Activated CD4-positive, alpha-beta memory T cell treated with anti-CD3 and anti-CD28 coated beads for 36 hours (primary cell): ENCODE measurements at regions not wholly inside any gene's neighbourhood (a gene's known extent, or its start where the extent isn't known, plus 50 kb on each side); places are given as distances from the start of the nearest gene placed in this dataset.

Source experiments
- CTCF ChIA-PET: fragments of 350-600 bp; sonication (Branson Sonifier 250); formaldehyde crosslinking; loops from one replicate; lab custom pipeline; 2021; ENCODE audit warnings: antibody characterized with exemption, inconsistent platforms; lab: Charles Lee
- POLR2A ChIA-PET: fragments of 350-600 bp; sonication (Branson Sonifier 250); formaldehyde crosslinking; loops from one replicate; lab custom pipeline; 2021; ENCODE audit warnings: antibody characterized with exemption; lab: Charles Lee
- DNase-seq: peaks from one replicate; pipeline ENCODE4 v3.0.0-alpha.2; 2020
- H3K27ac Mint-ChIP-seq: one replicate; pipeline ENCODE4 v1.8.0; 2021; ENCODE audit warnings: mixed read lengths
- H3K27me3 Mint-ChIP-seq: one replicate; pipeline ENCODE4 v1.8.0; 2021; ENCODE audit warnings: mixed read lengths
- H3K36me3 Mint-ChIP-seq: one replicate; pipeline ENCODE4 v1.8.0; 2021; ENCODE audit warnings: mixed read lengths
- H3K4me1 Mint-ChIP-seq: one replicate; pipeline ENCODE4 v1.8.0; 2021; ENCODE audit warnings: low read depth, mixed read lengths
- H3K4me3 Mint-ChIP-seq: one replicate; pipeline ENCODE4 v1.8.0; 2021; ENCODE audit warnings: mild to moderate bottlenecking, mixed read lengths
- H3K9me3 Mint-ChIP-seq: one replicate; pipeline ENCODE4 v1.8.0; 2021; ENCODE audit warnings: mixed read lengths
- intact Hi-C: fragments of 100-400 bp; cut with micrococcal nuclease; formaldehyde crosslinking; loops from one replicate; pipeline ENCODE4 v1.15.1; 2023

GRCh38 chr2:16861530-16861929 lies 195.9 kb upstream of the CYRIA start:
- Mint-ChIP-seq H3K36me3 (no peaks in the 10 kb centered on the region), H3K27me3 (no peaks in the 10 kb centered on the region), H3K27ac (no peak overlapping the region), H3K4me3 (no peak overlapping the region), H3K4me1 (no peaks in the 10 kb centered on the region), H3K9me3 (peaks cover 6% of the 10 kb centered on the region)
- ChIA-PET CTCF (no interaction called here), POLR2A (no interaction called here)
- intact Hi-C loops = no loop called here
- DNase-seq = no peak

- no peak overlapping the region for H3K4me3 Mint-ChIP-seq
- ChIA-PET CTCF (no interaction called here), POLR2A (no interaction called here)
- no peaks in the 10 kb centered on the region for H3K27me3 Mint-ChIP-seq
- H3K9me3 Mint-ChIP-seq = peaks cover 6% of the 10 kb centered on the region
- no peaks in the 10 kb centered on the region for H3K4me1 Mint-ChIP-seq
- H3K36me3 Mint-ChIP-seq = no peaks in the 10 kb centered on the region
- no peak overlapping the region for H3K27ac Mint-ChIP-seq
- DNase-seq = no peak
- intact Hi-C loops = no loop called here
Observed at GRCh38 chr2:16861111-16861510, 195.5 kb upstream of the CYRIA start.

DNA sequence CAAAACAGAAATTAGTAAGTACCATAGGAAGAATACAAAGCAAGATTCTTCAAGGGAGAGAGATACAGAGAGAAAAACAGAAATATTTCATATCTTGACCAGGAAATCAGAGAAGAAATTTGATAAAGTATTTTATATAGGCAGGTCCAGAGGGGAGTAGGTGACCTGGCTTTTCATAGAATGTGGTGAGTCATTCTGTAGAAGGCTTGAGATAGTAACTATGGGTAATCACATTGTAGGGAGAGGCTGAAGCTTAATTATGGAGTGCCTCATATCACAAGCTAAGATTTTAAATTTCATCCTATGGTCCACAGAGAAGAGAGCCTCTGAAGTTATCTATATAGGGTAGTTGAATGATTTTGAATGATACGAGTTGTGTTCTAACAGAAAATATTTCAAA lies 195.0 kb upstream of the CYRIA start:
- intact Hi-C loops = no loop called here
- ChIA-PET POLR2A (no interaction called here), CTCF (no interaction called here)
- Mint-ChIP-seq H3K36me3 (no peaks in the 10 kb centered on the region), H3K4me3 (no peak overlapping the region), H3K27me3 (no peaks in the 10 kb centered on the region), H3K9me3 (peaks cover 6% of the 10 kb centered on the region), H3K4me1 (no peaks in the 10 kb centered on the region), H3K27ac (no peak overlapping the region)
- no peak for DNase-seq

- intact Hi-C loops = no loop called here
- Mint-ChIP-seq H3K27ac (no peak overlapping the region), H3K4me3 (no peak overlapping the region), H3K9me3 (peaks cover 6% of the 10 kb centered on the region), H3K4me1 (no peaks in the 10 kb centered on the region), H3K27me3 (no peaks in the 10 kb centered on the region), H3K36me3 (no peaks in the 10 kb centered on the region)
- ChIA-PET CTCF (no interaction called here), POLR2A (no interaction called here)
- DNase-seq = no peak
Observed at GRCh38 chr2:16855183-16855582, 189.5 kb upstream of the CYRIA start.

DNA sequence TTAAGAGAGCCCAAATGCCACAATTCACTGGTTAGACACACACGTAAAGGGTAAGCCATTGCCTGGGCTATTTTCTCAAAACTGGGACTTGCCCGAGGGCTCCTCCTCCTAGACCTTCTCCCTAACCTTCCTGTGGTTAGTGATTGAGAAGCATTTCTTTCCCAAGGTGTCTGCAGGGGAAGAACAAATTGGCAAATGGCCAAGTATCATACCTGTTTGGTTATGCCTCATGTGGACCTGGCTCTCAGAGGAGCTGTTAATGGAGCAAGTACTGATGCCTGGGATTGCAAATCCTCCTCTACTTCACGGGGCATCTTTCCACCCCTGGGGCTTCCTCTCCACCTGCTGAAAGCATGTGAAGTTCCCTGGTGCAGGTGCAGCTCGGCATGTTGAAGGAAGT lies 187.5 kb upstream of the CYRIA start:
- no peak for DNase-seq
- no peaks in the 10 kb centered on the region for H3K36me3 Mint-ChIP-seq
- no peak overlapping the region for H3K27ac Mint-ChIP-seq
- H3K9me3 Mint-ChIP-seq = no peaks in the 10 kb centered on the region
- POLR2A ChIA-PET = no interaction called here
- no peaks in the 10 kb centered on the region for H3K27me3 Mint-ChIP-seq
- CTCF ChIA-PET = no interaction called here
- H3K4me3 Mint-ChIP-seq = no peak overlapping the region
- intact Hi-C loops = no loop called here
- no peaks in the 10 kb centered on the region for H3K4me1 Mint-ChIP-seq

- no peaks in the 10 kb centered on the region for H3K27me3 Mint-ChIP-seq
- H3K4me3 Mint-ChIP-seq = no peak overlapping the region
- CTCF ChIA-PET = no interaction called here
- no peaks in the 10 kb centered on the region for H3K36me3 Mint-ChIP-seq
- no peaks in the 10 kb centered on the region for H3K9me3 Mint-ChIP-seq
- H3K4me1 Mint-ChIP-seq = no peaks in the 10 kb centered on the region
- H3K27ac Mint-ChIP-seq = no peak overlapping the region
- POLR2A ChIA-PET = no interaction called here
- intact Hi-C loops = no loop called here
- no peak for DNase-seq
Observed at GRCh38 chr2:16852651-16853050, 187.0 kb upstream of the CYRIA start.

- CTCF ChIA-PET = no interaction called here
- Mint-ChIP-seq H3K4me3 (no peak overlapping the region), H3K27me3 (no peaks in the 10 kb centered on the region), H3K9me3 (no peaks in the 10 kb centered on the region), H3K27ac (no peak overlapping the region), H3K4me1 (no peaks in the 10 kb centered on the region), H3K36me3 (no peaks in the 10 kb centered on the region)
- POLR2A ChIA-PET = no interaction called here
- DNase-seq = no peak
- intact Hi-C loops = no loop called here
Observed at GRCh38 chr2:16851126-16851525, 185.5 kb upstream of the CYRIA start.

DNA sequence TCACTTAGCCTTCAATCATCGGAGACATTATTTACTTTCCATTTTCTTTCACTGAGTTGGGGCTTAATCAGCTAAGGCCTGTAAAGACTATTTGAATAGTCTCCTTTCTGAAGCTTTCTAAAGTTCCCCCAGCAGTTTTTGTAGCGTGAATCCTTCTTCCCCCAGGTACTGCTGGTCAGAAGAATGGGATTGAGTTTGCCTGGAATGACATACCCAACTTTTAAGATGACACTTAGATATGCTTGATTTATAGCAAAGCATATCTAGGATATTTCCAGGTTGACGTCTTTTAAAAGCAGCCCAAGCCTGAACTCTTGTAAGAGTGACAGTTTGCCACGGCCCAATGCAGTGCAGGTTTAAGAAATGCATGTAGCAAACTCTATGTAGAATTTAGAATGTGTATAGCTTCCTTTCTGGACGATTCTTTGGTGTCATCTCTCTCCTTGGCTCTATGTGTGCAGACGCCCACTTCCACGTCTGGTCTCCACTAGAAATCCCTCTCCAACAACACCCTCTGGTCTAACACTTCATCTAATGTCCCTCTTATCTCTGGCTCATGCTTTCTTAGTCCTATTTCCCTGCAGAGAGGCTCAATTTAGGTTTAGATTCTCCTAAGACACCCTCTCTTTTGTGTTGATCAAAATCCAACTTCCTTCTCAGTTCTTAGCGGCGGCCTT lies 175.0 kb upstream of the CYRIA start:
- POLR2A ChIA-PET = no interaction called here
- CTCF ChIA-PET = no interaction called here
- Mint-ChIP-seq H3K4me3 (no peak overlapping the region), H3K4me1 (no peaks in the 10 kb centered on the region), H3K36me3 (no peaks in the 10 kb centered on the region), H3K9me3 (no peaks in the 10 kb centered on the region), H3K27me3 (no peaks in the 10 kb centered on the region), H3K27ac (no peak overlapping the region)
- intact Hi-C loops = no loop called here
- DNase-seq = no peak

DNA sequence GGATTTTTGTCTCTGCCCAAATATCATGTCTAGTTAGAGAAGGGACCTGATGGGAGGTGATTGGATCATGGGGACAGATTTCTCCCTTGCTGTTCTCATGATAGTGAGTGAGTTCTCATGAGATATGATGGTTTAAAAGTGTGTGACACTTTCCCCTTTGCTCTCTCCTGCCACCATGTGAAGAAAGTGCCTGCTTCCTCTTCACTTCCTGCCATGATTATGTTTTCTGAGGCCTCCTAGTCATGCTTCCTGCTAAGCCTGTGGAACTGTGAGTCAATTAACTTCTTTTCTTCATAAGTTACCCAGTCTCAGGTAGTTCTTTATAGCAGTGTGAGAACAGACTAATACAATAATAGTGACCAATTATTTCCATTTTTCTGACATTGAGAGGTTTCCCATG lies 167.3 kb upstream of the CYRIA start:
- no peak overlapping the region for H3K27ac Mint-ChIP-seq
- no peaks in the 10 kb centered on the region for H3K9me3 Mint-ChIP-seq
- intact Hi-C loops = no loop called here
- no peaks in the 10 kb centered on the region for H3K4me1 Mint-ChIP-seq
- no peak overlapping the region for H3K4me3 Mint-ChIP-seq
- H3K27me3 Mint-ChIP-seq = no peaks in the 10 kb centered on the region
- CTCF ChIA-PET = no interaction called here
- no peaks in the 10 kb centered on the region for H3K36me3 Mint-ChIP-seq
- POLR2A ChIA-PET = no interaction called here
- no peak for DNase-seq

DNA sequence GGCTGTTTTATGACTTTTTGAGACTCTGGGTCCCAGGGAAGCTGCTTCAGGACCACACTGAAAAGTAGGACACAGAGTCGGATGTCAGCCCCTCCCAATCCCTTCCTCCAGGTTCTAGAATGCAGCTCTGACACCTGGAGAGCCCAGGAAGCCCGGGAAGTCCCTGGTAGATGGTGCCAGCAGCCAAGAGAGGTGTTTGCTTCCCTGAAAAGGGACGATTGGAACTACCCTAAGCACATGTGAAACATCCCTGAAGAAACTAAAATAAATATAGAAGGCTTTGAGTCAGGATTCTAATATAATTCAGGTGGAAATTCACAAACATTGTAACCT lies 163.2 kb upstream of the CYRIA start:
- H3K9me3 Mint-ChIP-seq = no peaks in the 10 kb centered on the region
- ChIA-PET CTCF (no interaction called here), POLR2A (no interaction called here)
- no peaks in the 10 kb centered on the region for H3K4me1 Mint-ChIP-seq
- no peak overlapping the region for H3K4me3 Mint-ChIP-seq
- no peak for DNase-seq
- no peak overlapping the region for H3K27ac Mint-ChIP-seq
- intact Hi-C loops = no loop called here
- no peaks in the 10 kb centered on the region for H3K36me3 Mint-ChIP-seq
- no peaks in the 10 kb centered on the region for H3K27me3 Mint-ChIP-seq

DNA sequence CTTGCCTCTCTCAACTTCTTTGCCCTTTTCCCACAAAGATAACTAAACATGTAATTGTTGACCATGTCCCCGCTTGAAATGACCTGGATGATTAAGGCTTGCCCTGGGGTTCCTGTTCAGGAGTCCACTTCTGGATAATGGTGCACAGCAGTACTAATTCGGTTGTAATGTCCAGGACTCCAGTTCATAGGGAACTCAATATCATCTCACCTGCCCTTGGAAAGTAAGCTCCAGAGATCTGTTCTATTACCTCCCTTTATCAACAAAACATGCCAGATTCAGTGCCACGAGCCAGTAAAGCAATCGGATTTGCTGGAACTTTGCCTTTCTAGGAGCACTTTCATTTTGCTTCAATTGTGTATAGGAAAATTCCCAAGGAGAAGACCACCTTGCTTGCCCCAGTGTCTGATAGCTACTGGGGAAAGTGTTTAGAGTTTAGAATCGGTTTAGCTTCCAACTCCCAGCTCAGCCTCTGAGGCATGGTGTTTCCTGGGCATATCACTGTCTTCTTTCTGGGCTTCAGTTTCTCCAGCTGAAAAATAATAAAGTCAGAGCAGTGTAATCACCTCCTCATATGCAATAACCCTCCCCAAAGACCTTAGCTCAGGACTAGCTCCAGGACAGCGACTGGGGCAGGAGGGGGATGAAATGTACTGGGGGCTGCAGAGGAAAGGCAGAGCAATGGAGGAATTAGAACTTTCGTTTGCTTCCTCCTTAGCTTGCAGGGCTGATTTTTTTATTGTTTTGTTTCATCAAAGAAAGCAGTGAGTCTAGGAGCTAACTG lies 162.6 kb upstream of the CYRIA start:
- Mint-ChIP-seq H3K27me3 (no peaks in the 10 kb centered on the region), H3K9me3 (no peaks in the 10 kb centered on the region), H3K27ac (no peak overlapping the region), H3K4me1 (no peaks in the 10 kb centered on the region), H3K4me3 (no peak overlapping the region), H3K36me3 (no peaks in the 10 kb centered on the region)
- CTCF ChIA-PET = no interaction called here
- no peak for DNase-seq
- POLR2A ChIA-PET = no interaction called here
- intact Hi-C loops = no loop called here

DNA sequence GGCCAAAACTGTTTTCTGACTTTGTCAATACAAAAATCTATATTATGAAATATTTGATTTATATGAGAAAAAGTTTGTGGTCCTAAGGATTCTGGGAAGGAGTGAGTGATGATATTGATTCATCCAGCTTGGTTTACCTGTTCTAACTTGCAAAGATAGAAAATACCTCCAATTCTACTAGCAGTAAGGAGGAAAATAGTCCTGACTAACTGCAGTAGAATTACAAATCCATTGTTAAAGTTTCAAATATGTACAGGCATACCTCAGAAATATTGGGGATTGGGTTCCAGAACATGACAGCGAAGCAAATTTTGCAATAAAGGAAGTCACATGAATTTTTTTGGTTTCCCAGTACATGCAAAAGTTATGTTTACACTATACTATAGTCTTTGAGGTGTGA lies 158.8 kb upstream of the CYRIA start:
- H3K4me3 Mint-ChIP-seq = no peak overlapping the region
- H3K36me3 Mint-ChIP-seq = no peaks in the 10 kb centered on the region
- H3K4me1 Mint-ChIP-seq = no peaks in the 10 kb centered on the region
- no peak for DNase-seq
- no peaks in the 10 kb centered on the region for H3K27me3 Mint-ChIP-seq
- intact Hi-C loops = no loop called here
- ChIA-PET CTCF (no interaction called here), POLR2A (no interaction called here)
- no peaks in the 10 kb centered on the region for H3K9me3 Mint-ChIP-seq
- H3K27ac Mint-ChIP-seq = no peak overlapping the region

- no peaks in the 10 kb centered on the region for H3K27me3 Mint-ChIP-seq
- no peak overlapping the region for H3K4me3 Mint-ChIP-seq
- POLR2A ChIA-PET = no interaction called here
- H3K27ac Mint-ChIP-seq = no peak overlapping the region
- intact Hi-C loops = no loop called here
- H3K36me3 Mint-ChIP-seq = no peaks in the 10 kb centered on the region
- no peaks in the 10 kb centered on the region for H3K4me1 Mint-ChIP-seq
- no peaks in the 10 kb centered on the region for H3K9me3 Mint-ChIP-seq
- CTCF ChIA-PET = no interaction called here
- DNase-seq = no peak
Observed at GRCh38 chr2:16821692-16822091, 156.1 kb upstream of the CYRIA start.
